ENCODE measurements at regions not wholly inside any gene's neighbourhood (a gene's known extent, or its start where the extent isn't known, plus 50 kb on each side); places are given as distances from the start of the nearest gene placed in this dataset.
A peak's percentile ranks its signal among the peaks of the same experiment; 100 is the strongest.

- no peaks in the 10 kb centered on the region for H3K27me3 ChIP-seq (ENCODE audit: control insufficient read depth in 3 of 3, insufficient read depth in 3 of 3, low read length in 2 of 3)
- TF ChIP-seq, protein P1, sequence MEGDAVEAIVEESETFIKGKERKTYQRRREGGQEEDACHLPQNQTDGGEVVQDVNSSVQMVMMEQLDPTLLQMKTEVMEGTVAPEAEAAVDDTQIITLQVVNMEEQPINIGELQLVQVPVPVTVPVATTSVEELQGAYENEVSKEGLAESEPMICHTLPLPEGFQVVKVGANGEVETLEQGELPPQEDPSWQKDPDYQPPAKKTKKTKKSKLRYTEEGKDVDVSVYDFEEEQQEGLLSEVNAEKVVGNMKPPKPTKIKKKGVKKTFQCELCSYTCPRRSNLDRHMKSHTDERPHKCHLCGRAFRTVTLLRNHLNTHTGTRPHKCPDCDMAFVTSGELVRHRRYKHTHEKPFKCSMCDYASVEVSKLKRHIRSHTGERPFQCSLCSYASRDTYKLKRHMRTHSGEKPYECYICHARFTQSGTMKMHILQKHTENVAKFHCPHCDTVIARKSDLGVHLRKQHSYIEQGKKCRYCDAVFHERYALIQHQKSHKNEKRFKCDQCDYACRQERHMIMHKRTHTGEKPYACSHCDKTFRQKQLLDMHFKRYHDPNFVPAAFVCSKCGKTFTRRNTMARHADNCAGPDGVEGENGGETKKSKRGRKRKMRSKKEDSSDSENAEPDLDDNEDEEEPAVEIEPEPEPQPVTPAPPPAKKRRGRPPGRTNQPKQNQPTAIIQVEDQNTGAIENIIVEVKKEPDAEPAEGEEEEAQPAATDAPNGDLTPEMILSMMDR (IDR thresholded peaks at IDR 0.05; ENCODE audit: control extremely low read depth, extremely low read depth) = no peak
- WGBS, 2 donors = 5 to 8% methylated on average over 23 of the region's 23 CpGs
- no peaks in the 10 kb centered on the region for H3K9me3 ChIP-seq (ENCODE audit: control insufficient read depth in 4 of 4, insufficient read depth in 3 of 4, low read length in 3 of 4)
- peak overlapping the region in 1 of 2 donors; percentile 3 for H3K9ac ChIP-seq (ENCODE audit: insufficient read depth in 1 of 2, low read length in 2 of 2)
- H3K36me3 ChIP-seq (ENCODE audit: control insufficient read depth in 4 of 4, insufficient read depth in 4 of 4, low read length in 4 of 4) = no peaks in the 10 kb centered on the region
- H3K4me3 ChIP-seq = no peak overlapping the region
- peaks cover 0 to 54% (median 7%) of the 10 kb centered on the region in 5 donors for H3K4me1 ChIP-seq (ENCODE audit: control insufficient read depth in 5 of 5, insufficient read depth in 5 of 5, low read length in 5 of 5)
- DNase-seq = peak; percentile 75 to 90 (median 85)
- no peak for ATAC-seq (ENCODE audit: insufficient read depth, low FRiP score)
- H3K27ac ChIP-seq (ENCODE audit: low read depth in 1 of 2, low read length in 1 of 2) = no peak overlapping the region
Measured at GRCh38 chr1:10943991-10944730, 68.3 kb upstream of the TARDBP start.

DNA sequence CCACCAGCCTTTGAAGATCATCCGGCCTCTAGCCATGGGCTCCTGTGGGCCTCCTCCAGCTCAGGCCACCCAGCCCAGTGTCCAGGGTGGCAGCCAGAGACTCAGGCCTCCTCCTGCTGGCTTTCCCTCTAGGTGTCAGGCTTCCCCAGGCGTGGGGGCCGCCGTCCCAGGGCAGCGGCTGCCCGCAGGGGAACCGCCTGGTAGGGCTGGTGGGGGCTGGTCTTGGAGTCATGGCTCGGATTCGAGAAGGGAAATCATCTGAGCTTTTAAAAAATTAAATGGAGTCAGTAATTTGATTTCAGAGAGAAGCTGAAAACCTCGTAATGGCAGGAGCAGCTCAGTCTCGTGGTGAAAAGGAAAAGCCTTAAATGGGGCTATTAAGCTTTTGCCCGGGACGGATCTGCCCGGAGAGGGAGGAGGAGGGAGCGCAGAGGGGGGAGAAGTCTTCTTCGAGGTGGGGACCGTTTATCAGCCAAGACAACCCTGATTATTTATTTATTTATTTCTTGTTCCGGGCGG is 66.4 kb upstream of the TARDBP start:
- no peak overlapping the region for H3K9ac ChIP-seq (ENCODE audit: insufficient read depth in 1 of 2, low read length in 2 of 2)
- no peaks in the 10 kb centered on the region for H3K36me3 ChIP-seq (ENCODE audit: control insufficient read depth in 4 of 4, insufficient read depth in 4 of 4, low read length in 4 of 4)
- no peaks in the 10 kb centered on the region for H3K9me3 ChIP-seq (ENCODE audit: control insufficient read depth in 4 of 4, insufficient read depth in 3 of 4, low read length in 3 of 4)
- peaks cover 0 to 35% (median 7%) of the 10 kb centered on the region in 5 donors for H3K4me1 ChIP-seq (ENCODE audit: control insufficient read depth in 5 of 5, insufficient read depth in 5 of 5, low read length in 5 of 5)
- WGBS, 2 donors = 86 to 88% methylated on average over 19 of the region's 19 CpGs
- no peaks in the 10 kb centered on the region for H3K27me3 ChIP-seq (ENCODE audit: control insufficient read depth in 3 of 3, insufficient read depth in 3 of 3, low read length in 2 of 3)
- no peak overlapping the region for H3K27ac ChIP-seq (ENCODE audit: low read depth in 1 of 2, low read length in 1 of 2)
- no peak for DNase-seq
- TF ChIP-seq, protein P1 (IDR thresholded peaks at IDR 0.05; ENCODE audit: control extremely low read depth, extremely low read depth) = no peak
- no peak for ATAC-seq (ENCODE audit: insufficient read depth, low FRiP score)
- no peak overlapping the region for H3K4me3 ChIP-seq

DNA sequence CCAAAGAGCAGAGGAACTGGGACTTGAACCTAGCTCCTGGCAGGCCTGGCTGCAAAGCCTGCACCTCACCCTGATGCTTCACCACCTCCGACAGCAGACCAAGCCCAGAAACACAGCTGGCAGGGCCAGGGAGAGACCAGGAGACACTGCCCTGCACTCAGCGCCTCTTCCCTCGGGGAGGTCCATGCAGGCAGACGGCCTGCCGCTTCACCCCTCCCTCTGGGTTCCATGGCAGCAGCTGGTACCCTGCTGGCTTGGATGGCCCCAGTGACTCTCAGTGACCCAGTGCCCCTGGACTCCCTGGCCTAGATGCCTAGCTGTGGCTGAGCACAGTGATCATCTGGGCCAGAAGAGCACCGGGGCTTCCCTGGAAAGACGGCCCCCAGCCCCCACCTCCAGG is 65.3 kb upstream of the TARDBP start:
- H3K4me3 ChIP-seq = no peak overlapping the region
- no peaks in the 10 kb centered on the region for H3K36me3 ChIP-seq (ENCODE audit: control insufficient read depth in 4 of 4, insufficient read depth in 4 of 4, low read length in 4 of 4)
- TF ChIP-seq, protein P1 (IDR thresholded peaks at IDR 0.05; ENCODE audit: control extremely low read depth, extremely low read depth) = no peak
- ATAC-seq (ENCODE audit: insufficient read depth, low FRiP score) (no peak), DNase-seq (no peak)
- no peaks in the 10 kb centered on the region for H3K9me3 ChIP-seq (ENCODE audit: control insufficient read depth in 4 of 4, insufficient read depth in 3 of 4, low read length in 3 of 4)
- no peak overlapping the region for H3K9ac ChIP-seq (ENCODE audit: insufficient read depth in 1 of 2, low read length in 2 of 2)
- H3K4me1 ChIP-seq (ENCODE audit: control insufficient read depth in 5 of 5, insufficient read depth in 5 of 5, low read length in 5 of 5) = peaks cover 0 to 24% (median 3%) of the 10 kb centered on the region in 5 donors
- H3K27me3 ChIP-seq (ENCODE audit: control insufficient read depth in 3 of 3, insufficient read depth in 3 of 3, low read length in 2 of 3) = no peaks in the 10 kb centered on the region
- 96% methylated on average over 7 of the region's 7 CpGs for WGBS, 2 donors
- H3K27ac ChIP-seq (ENCODE audit: low read depth in 1 of 2, low read length in 1 of 2) = no peak overlapping the region

Data from lung (tissue), 11 donors.